Breast epithelium (tissue), 4 donors: ENCODE measurements at regions not wholly inside any gene's neighbourhood (a gene's known extent, or its start where the extent isn't known, plus 50 kb on each side); places are given as distances from the start of the nearest gene placed in this dataset.

Experiments
- DNase-seq, 2 donors: peaks; one replicate each; pipeline ENCODE4 v3.0.0-alpha.2; 2019; ENCODE audit warnings: low spot score in 2 of 2
- H3K27ac ChIP-seq, 2 donors: fragments of 200-600 bp; sonication (generic) in 1 of 2; one replicate each; pipeline ENCODE4 v1.5.1; 2016 to 2019; ENCODE audit warnings: mild to moderate bottlenecking in 1 of 2
- H3K27me3 ChIP-seq, 2 donors: fragments of 200-600 bp; sonication (generic) in 1 of 2; one replicate each; pipeline versions ENCODE4 v1.5.1 to v1.6.0; 2017 to 2019; ENCODE audit warnings: control low read depth in 1 of 2, mild to moderate bottlenecking in 1 of 2
- H3K36me3 ChIP-seq: fragments of 200-600 bp; one replicate; pipeline ENCODE4 v1.5.1; 2019
- H3K4me1 ChIP-seq, 2 donors: fragments of 200-600 bp; sonication (generic); one replicate each; pipeline ENCODE4 v1.5.1; 2016 to 2019; ENCODE audit warnings: control low read depth in 1 of 2
- H3K4me3 ChIP-seq, 3 donors: fragments of 200-600 bp; sonication (generic); 1 replicate in 2 of 3; 2 replicates in 1 of 3; pipeline ENCODE4 v1.5.1; 2016 to 2019; ENCODE audit warnings: mild to moderate bottlenecking in 3 of 3, moderate library complexity in 2 of 3
- H3K9me3 ChIP-seq, 2 donors: fragments of 200-600 bp; sonication (generic) in 1 of 2; one replicate each; pipeline ENCODE4 v1.5.1; 2016 to 2019; ENCODE audit warnings: control low read depth in 1 of 2
- POLR2A ChIP-seq: fragments of 450-650 bp; IDR thresholded peaks from one replicate; pipeline ENCODE4 v1.6.1; 2016; ENCODE audit warnings: antibody characterized with exemption, mild to moderate bottlenecking, moderate library complexity
- POLR2AphosphoS5 ChIP-seq, 3 donors: sonication (generic); formaldehyde crosslinking; IDR thresholded peaks; one replicate each; pipeline ENCODE4 v1.6.1; 2017; ENCODE audit warnings: antibody characterized with exemption in 3 of 3
- intact Hi-C: fragments of 100-400 bp; cut with DNase I; formaldehyde crosslinking; loops from one replicate; pipeline ENCODE4 v1.15.1; 2023; ENCODE audit warnings: low total_unique reads
- TF ChIP-seq, protein P1 (sequence below), 3 donors: fragments of 450-650 bp; IDR thresholded peaks; one replicate each; pipeline ENCODE4 v1.5.1; 2016 to 2017; ENCODE audit warnings: antibody characterized with exemption in 3 of 3, mild to moderate bottlenecking in 3 of 3, moderate library complexity in 3 of 3

DNA sequence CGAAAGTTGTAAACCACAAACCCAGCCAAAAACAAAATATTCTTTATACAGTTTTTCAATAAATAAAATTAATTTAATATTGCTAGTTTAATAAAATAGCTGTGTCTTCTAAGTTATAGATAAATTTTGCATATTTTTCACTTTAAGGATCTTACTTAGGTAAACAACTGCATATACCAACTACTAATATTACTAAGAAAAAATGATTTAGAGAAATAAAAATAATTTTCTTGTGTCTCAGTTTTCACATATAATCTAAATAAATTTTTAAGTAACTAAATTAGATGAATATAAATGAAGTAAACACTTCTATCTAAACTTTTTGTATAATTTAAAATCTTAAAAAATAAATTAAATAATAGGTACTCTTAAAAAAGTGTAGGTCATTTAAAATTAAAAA is 67.1 kb upstream of the TOP3B start:
- H3K27me3 ChIP-seq, result no peaks in the 10 kb centered on the region
- intact Hi-C loops, result no loop called here
- no peak overlapping the region for H3K4me3 ChIP-seq
- no peak for DNase-seq
- H3K36me3 ChIP-seq, result no peaks in the 10 kb centered on the region
- no peaks in the 10 kb centered on the region for H3K4me1 ChIP-seq
- TF ChIP-seq, protein P1, sequence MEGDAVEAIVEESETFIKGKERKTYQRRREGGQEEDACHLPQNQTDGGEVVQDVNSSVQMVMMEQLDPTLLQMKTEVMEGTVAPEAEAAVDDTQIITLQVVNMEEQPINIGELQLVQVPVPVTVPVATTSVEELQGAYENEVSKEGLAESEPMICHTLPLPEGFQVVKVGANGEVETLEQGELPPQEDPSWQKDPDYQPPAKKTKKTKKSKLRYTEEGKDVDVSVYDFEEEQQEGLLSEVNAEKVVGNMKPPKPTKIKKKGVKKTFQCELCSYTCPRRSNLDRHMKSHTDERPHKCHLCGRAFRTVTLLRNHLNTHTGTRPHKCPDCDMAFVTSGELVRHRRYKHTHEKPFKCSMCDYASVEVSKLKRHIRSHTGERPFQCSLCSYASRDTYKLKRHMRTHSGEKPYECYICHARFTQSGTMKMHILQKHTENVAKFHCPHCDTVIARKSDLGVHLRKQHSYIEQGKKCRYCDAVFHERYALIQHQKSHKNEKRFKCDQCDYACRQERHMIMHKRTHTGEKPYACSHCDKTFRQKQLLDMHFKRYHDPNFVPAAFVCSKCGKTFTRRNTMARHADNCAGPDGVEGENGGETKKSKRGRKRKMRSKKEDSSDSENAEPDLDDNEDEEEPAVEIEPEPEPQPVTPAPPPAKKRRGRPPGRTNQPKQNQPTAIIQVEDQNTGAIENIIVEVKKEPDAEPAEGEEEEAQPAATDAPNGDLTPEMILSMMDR (IDR thresholded peaks at IDR 0.05), result no peak
- TF ChIP-seq POLR2A (no peak), POLR2AphosphoS5 (IDR thresholded peaks at IDR 0.05) (no peak)
- H3K9me3 ChIP-seq, result peaks cover 0 to 3% of the 10 kb centered on the region in 2 donors
- H3K27ac ChIP-seq, result no peak overlapping the region

DNA sequence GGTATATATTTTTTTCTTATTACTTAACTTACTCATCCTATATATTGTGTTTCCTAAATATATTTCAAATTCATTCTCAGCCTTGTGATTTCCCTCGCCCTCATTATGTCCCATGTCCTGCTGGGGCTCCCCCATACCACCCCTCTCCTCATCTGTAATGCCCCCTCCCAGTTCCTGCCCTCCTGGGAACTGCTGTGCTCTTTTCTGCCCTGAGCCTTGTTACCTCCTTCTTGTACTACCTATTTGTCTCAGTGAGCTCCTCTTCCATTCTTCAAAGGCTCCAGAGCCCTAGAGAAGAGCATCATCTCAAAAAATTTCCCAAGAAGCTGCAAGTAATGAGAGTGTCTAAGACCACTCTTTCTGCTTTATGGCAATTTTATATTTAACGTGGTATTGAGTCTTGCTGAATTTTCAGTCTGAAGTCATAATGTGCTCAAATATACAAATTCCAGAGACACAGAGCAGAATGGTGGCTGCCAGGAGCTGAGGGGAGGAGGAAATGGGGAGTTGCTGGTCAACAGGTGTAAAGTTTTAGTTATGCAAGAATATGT is 66.5 kb upstream of the TOP3B start:
- Histone ChIP-seq H3K27me3 (no peaks in the 10 kb centered on the region), H3K4me3 (no peak overlapping the region), H3K4me1 (no peaks in the 10 kb centered on the region), H3K9me3 (peaks cover 0 to 3% of the 10 kb centered on the region in 2 donors), H3K27ac (no peak overlapping the region), H3K36me3 (no peaks in the 10 kb centered on the region)
- intact Hi-C loops, result no loop called here
- TF ChIP-seq, protein P1 (IDR thresholded peaks at IDR 0.05), result no peak
- TF ChIP-seq POLR2A (no peak), POLR2AphosphoS5 (IDR thresholded peaks at IDR 0.05) (no peak)
- no peak for DNase-seq

DNA sequence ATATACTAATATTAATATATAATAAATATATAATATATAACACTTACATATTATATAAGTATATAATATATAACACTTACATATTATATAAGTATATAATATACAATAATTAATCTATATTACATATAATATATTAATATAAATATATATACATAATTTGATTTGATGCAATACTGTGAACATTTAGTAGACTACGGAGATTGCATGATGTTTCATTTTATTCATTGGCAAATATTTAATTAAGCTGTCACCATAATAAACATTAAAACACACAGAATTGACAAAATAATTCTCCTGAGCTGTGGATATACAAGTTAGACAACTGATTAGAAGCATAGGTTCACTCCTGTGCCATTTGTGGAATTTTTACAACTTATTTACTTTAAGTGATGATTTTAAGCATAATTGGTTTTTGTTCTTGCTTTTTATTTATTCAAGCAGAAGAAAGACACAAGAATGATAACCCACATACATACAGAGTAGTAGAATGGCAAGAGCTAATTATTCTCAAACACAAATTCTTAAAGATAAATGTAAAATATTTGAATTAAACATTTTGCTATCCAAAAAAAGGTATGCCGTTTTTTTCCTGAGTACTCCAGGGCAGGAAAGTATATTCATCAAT is 65.8 kb upstream of the TOP3B start:
- Histone ChIP-seq H3K27ac (no peak overlapping the region), H3K4me3 (no peak overlapping the region), H3K36me3 (no peaks in the 10 kb centered on the region), H3K4me1 (no peaks in the 10 kb centered on the region), H3K9me3 (peaks cover 0 to 3% of the 10 kb centered on the region in 2 donors), H3K27me3 (no peaks in the 10 kb centered on the region)
- no peak for DNase-seq
- TF ChIP-seq POLR2AphosphoS5 (IDR thresholded peaks at IDR 0.05) (no peak), POLR2A (no peak)
- TF ChIP-seq, protein P1 (IDR thresholded peaks at IDR 0.05), result no peak
- intact Hi-C loops, result no loop called here

DNA sequence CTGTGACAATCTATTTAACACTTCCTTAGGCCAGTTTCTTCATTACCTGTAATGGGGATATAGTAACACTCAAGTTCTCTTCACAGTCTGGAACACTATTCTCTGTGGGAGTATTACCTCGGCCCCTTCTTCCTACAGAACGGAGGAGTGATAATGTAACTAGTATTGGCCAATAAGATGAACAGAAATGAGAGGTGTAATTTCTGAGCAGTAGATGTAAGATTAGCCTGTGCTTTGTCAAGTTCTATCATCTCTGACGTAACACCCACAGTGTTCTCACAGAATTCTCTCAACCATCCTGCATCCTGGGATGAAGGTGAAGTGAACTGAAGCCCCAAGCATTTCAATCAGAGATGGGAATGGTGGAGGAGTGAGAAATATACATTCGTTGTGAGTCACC is 65.2 kb upstream of the TOP3B start:
- H3K9me3 ChIP-seq, result peaks cover 0 to 3% of the 10 kb centered on the region in 2 donors
- H3K27ac ChIP-seq, result no peak overlapping the region
- TF ChIP-seq POLR2A (no peak), POLR2AphosphoS5 (IDR thresholded peaks at IDR 0.05) (no peak)
- TF ChIP-seq, protein P1 (IDR thresholded peaks at IDR 0.05), result no peak
- no peaks in the 10 kb centered on the region for H3K27me3 ChIP-seq
- H3K4me3 ChIP-seq, result no peak overlapping the region
- no peaks in the 10 kb centered on the region for H3K36me3 ChIP-seq
- intact Hi-C loops, result no loop called here
- no peaks in the 10 kb centered on the region for H3K4me1 ChIP-seq
- no peak for DNase-seq

DNA sequence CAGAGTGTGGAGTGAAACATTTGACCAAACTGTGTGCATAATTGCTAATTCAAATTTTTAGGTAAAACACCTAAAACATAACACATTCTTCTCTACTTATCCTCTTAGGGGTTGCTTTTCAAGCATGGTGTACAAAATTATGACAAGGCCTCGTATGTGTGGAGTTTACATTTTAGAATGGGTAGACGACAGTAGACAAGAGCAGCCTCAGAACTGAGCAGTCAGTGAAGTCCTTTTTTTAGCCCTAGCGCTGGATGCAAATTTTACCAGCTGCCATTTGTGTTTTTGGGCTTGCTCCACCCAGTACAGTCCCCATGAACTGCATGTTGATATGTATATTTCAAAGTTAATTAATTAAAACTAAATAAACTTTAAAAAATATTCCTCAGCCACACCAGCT is 64.7 kb upstream of the TOP3B start:
- intact Hi-C loops, result no loop called here
- H3K36me3 ChIP-seq, result no peaks in the 10 kb centered on the region
- H3K27me3 ChIP-seq, result no peaks in the 10 kb centered on the region

More for the DNA sequence above, 64.7 kb upstream of the TOP3B start:
- no peak for DNase-seq
- TF ChIP-seq POLR2AphosphoS5 (IDR thresholded peaks at IDR 0.05), result no peak
- TF ChIP-seq, protein P1 (IDR thresholded peaks at IDR 0.05), result no peak
- no peak for TF ChIP-seq POLR2A
- Histone ChIP-seq H3K27ac (no peak overlapping the region), H3K9me3 (peaks cover 0 to under 1% of the 10 kb centered on the region in 2 donors), H3K4me1 (no peaks in the 10 kb centered on the region), H3K4me3 (no peak overlapping the region)
